ENCODE measurements at regions not wholly inside any gene's neighbourhood (a gene's known extent, or its start where the extent isn't known, plus 50 kb on each side); places are given as distances from the start of the nearest gene placed in this dataset.

DNA sequence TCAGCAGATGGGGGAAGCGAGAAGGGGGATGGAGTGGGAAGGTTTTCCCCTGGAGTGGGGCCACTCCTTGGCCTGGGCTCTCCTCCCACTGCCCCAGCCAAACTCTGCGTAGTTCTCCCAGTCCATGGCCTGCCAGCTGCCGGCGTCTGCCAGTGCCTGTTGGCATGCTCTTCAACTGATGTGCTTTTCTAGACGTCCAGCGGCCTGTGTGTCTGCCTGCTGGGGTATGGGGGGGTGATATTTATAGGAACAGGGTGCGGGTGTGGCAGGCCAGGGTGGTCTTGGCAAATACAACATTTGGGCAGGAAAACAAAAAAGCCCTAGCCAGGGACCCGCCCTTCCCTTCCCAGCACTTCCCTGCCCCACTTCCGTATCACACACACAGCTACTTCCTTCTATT is 786.3 kb upstream of the NOVA1 start:
- TF ChIP-seq, protein P1, sequence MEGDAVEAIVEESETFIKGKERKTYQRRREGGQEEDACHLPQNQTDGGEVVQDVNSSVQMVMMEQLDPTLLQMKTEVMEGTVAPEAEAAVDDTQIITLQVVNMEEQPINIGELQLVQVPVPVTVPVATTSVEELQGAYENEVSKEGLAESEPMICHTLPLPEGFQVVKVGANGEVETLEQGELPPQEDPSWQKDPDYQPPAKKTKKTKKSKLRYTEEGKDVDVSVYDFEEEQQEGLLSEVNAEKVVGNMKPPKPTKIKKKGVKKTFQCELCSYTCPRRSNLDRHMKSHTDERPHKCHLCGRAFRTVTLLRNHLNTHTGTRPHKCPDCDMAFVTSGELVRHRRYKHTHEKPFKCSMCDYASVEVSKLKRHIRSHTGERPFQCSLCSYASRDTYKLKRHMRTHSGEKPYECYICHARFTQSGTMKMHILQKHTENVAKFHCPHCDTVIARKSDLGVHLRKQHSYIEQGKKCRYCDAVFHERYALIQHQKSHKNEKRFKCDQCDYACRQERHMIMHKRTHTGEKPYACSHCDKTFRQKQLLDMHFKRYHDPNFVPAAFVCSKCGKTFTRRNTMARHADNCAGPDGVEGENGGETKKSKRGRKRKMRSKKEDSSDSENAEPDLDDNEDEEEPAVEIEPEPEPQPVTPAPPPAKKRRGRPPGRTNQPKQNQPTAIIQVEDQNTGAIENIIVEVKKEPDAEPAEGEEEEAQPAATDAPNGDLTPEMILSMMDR (IDR thresholded peaks at IDR 0.05) = no peak
- TF ChIP-seq POLR2A (IDR thresholded peaks at IDR 0.05) = no peak

All from thyroid gland (tissue), 4 donors.